Coronary artery (tissue), 2 donors: ENCODE measurements at regions not wholly inside any gene's neighbourhood (a gene's known extent, or its start where the extent isn't known, plus 50 kb on each side); places are given as distances from the start of the nearest gene placed in this dataset.
"Not testable (repeated sequence)": the region's sequence is repeated elsewhere in the genome, so short reads cannot be mapped to it uniquely, and the experiment has no call there.

Source experiments
- DNase-seq: peaks from one replicate; pipeline ENCODE4 v3.0.0-alpha.2; 2017; ENCODE audit warnings: low spot score
- H3K27ac ChIP-seq, 2 donors: fragments of 200-600 bp; sonication (generic); one replicate each; pipeline ENCODE4 v1.5.1; 2016 to 2019
- H3K4me3 ChIP-seq: fragments of 200-600 bp; sonication (generic); 2 replicates; pipeline ENCODE4 v1.5.1; 2016; ENCODE audit warnings: mild to moderate bottlenecking, moderate library complexity
- TF ChIP-seq, protein P1 (sequence below): fragments of 200-600 bp; sonication (generic); IDR thresholded peaks from one replicate; pipeline ENCODE4 v1.5.1; 2019; ENCODE audit warnings: antibody characterized with exemption

DNA sequence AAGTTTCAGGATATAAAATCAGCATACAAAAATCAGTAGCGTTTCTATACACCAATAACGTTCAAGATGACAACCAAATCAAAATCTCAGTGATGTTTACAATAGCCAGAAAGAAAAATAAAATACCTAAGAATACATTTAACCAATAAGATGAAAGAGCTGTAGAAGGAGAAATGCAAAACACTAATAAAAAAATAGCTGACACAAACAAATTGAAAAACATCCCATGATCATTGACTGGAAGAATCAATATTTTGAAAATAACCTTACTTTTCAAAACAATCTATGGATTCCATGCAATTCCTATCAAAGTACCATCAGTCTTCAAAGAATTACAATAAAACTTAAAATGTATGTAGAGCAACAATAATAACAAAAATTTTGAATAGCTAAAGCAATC is 1096.3 kb downstream of the FAT4 start:
- no peak for DNase-seq
- Histone ChIP-seq H3K4me3 (no peak overlapping the region), H3K27ac (no peak overlapping the region)
- TF ChIP-seq, protein P1, sequence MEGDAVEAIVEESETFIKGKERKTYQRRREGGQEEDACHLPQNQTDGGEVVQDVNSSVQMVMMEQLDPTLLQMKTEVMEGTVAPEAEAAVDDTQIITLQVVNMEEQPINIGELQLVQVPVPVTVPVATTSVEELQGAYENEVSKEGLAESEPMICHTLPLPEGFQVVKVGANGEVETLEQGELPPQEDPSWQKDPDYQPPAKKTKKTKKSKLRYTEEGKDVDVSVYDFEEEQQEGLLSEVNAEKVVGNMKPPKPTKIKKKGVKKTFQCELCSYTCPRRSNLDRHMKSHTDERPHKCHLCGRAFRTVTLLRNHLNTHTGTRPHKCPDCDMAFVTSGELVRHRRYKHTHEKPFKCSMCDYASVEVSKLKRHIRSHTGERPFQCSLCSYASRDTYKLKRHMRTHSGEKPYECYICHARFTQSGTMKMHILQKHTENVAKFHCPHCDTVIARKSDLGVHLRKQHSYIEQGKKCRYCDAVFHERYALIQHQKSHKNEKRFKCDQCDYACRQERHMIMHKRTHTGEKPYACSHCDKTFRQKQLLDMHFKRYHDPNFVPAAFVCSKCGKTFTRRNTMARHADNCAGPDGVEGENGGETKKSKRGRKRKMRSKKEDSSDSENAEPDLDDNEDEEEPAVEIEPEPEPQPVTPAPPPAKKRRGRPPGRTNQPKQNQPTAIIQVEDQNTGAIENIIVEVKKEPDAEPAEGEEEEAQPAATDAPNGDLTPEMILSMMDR, result no peak

DNA sequence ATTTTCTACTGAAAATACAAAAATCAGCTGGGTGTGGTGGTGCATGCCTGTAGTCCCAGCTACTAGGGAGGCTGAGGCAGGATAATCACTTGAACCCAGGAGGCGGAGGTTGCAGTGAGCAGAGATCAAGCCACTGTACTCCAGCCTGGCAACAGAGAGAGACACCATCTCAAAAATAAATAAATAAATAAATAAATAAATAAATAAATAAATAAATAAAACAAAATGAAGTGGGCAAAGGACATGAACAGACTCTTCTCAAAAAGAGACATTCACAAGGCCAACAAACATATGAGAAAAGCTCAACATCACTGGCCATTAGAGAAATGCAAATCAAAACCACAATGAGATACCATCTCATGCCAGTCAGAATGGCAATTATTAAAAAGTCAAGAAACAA is 1097.6 kb downstream of the FAT4 start:
- not testable (repeated sequence) for H3K27ac ChIP-seq, DNase-seq, H3K4me3 ChIP-seq

DNA sequence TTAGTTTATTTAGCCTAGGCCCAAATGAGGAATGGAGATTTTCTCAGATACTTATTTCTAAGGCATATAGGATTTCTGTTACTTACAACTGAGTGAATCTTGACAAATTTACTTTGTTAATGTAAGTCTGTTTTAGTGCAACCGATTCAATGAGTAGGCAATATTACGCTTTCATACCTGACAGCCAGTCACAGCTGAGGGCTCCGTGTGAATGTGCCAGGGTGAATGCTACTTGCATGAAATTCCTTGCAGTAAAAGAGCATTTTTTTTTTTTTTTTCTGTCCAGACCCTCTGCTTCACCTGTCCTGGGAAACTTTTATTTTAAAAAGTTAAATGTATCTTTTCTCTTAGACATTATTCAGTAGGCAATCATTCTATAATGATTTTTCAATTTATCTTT is 1100.0 kb downstream of the FAT4 start:
- TF ChIP-seq, protein P1, result no peak
- DNase-seq, result no peak
- Histone ChIP-seq H3K27ac (no peak overlapping the region), H3K4me3 (no peak overlapping the region)

DNA sequence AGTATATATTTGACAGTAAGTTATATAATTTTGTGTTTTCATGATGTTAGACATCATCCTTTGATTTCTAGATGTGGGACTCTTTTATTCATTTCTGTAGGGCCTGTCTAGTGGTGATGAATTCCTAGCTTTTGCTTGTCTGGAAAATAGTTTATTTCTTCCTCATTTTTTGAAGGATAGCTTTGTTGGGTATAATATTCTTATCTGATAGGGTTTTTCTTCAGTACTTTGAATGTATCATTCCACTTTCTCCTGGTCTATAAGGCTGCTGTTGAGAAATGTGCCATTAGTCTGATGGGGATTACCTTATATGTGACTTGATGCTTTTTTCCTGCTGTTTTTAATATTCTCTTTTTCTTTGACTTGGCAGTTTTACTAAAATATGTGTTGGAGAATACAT is 1104.5 kb downstream of the FAT4 start:
- DNase-seq, result no peak
- H3K4me3 ChIP-seq, result no peak overlapping the region

DNA sequence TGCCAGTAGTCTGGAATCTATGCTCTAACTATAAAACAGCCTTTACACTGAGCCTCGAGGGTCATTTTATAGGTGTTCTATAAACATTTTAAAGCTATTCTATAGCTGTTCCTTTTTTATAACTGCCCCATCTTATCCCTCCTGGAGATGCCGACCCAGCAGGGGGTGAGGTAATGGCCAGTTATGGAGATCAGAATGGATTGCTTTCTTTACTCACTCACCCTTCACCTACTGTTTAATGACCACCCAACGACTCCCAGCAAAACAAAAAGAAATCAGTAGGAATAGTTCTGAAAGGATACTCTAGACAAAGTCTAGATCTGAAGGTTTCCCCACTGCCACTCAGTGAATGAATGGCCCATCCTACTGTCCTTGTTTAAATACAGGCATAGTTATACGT is 1113.1 kb downstream of the FAT4 start:
- Histone ChIP-seq H3K4me3 (no peak overlapping the region), H3K27ac (no peak overlapping the region)
- DNase-seq, result no peak
- TF ChIP-seq, protein P1, result no peak

More for the DNA sequence above, 1104.5 kb downstream of the FAT4 start:
- TF ChIP-seq, protein P1, result no peak
- no peak overlapping the region for H3K27ac ChIP-seq

DNA sequence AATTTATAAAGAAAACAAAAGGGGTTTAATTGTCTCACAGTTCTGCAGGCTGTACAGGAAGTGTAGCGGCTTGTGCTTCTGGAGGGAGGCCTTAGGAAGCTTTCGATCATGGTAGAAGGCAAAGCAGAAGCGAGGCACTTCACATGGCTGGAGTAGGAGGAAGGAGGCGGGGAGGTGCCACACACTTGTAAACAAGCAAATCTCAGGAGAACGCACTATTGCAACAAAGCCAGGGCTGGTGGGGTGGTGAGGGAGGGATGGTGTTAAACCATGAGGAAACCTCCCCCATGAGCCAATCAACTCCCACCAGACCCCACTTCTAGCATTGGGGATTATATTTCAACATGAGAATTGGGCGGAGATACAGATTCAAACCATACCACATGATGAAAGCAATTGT is 1116.3 kb downstream of the FAT4 start:
- no peak overlapping the region for H3K27ac ChIP-seq
- TF ChIP-seq, protein P1, result no peak
- H3K4me3 ChIP-seq, result no peak overlapping the region
- DNase-seq, result no peak

DNA sequence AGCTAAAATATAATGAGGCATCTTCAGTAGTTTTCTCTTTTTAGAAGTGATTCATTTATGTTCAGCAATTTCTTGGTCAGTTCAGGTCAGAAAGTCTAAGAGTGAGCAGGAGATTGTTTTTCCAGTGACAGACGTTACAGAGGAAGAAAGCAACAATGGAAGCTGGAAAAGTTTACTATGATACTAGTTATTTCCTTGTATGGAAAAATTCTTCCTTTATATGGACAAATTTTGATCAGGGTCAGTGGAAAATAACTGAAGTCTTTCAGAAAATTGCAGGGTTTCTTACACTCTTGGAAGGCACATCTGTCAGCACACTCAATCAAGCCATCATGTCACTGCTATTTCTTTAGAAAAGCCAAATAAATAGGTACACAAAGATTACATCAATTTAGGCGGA is 1120.7 kb downstream of the FAT4 start:
- H3K27ac ChIP-seq, result no peak overlapping the region
- TF ChIP-seq, protein P1, result no peak
- no peak overlapping the region for H3K4me3 ChIP-seq
- no peak for DNase-seq

DNA sequence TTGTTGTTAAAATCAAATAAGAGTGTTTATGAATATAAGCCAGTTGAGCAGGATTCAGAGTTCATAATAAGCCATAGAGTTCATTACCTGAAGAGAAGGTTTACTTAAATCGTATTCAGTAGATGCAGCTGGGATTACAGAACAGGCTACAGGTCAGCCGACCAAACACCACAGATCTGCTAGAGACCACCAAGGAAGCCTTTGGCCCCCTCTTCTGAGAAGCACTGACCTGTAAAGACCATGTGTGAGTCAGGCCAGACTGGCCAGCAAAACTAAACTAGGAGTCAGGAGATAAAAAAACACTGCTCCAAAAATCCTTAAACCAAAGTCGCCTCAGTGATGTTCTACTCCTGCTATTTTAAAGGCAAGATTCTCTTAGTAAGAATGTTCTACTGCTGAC is 1125.5 kb downstream of the FAT4 start:
- Histone ChIP-seq H3K4me3 (no peak overlapping the region), H3K27ac (no peak overlapping the region)
- no peak for DNase-seq
- TF ChIP-seq, protein P1, result no peak
